ENCODE measurements at regions not wholly inside any gene's neighbourhood (a gene's known extent, or its start where the extent isn't known, plus 50 kb on each side); places are given as distances from the start of the nearest gene placed in this dataset.

- DNase-seq (ENCODE audit: low spot score) = no peak
- no peak overlapping the region for H3K27ac ChIP-seq
- POLR2A ChIA-PET (ENCODE audit: low non-redundant PET) = no interaction called here
- CTCF ChIA-PET = no interaction called here
- TF ChIP-seq, protein P1, sequence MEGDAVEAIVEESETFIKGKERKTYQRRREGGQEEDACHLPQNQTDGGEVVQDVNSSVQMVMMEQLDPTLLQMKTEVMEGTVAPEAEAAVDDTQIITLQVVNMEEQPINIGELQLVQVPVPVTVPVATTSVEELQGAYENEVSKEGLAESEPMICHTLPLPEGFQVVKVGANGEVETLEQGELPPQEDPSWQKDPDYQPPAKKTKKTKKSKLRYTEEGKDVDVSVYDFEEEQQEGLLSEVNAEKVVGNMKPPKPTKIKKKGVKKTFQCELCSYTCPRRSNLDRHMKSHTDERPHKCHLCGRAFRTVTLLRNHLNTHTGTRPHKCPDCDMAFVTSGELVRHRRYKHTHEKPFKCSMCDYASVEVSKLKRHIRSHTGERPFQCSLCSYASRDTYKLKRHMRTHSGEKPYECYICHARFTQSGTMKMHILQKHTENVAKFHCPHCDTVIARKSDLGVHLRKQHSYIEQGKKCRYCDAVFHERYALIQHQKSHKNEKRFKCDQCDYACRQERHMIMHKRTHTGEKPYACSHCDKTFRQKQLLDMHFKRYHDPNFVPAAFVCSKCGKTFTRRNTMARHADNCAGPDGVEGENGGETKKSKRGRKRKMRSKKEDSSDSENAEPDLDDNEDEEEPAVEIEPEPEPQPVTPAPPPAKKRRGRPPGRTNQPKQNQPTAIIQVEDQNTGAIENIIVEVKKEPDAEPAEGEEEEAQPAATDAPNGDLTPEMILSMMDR (conservative IDR thresholded peaks at IDR 0.05; ENCODE audit: low read depth) = no peak
These were observed 1124.0 kb upstream of the TMEM132C start for GRCh38 chr12:127143020-127143419.

DNA sequence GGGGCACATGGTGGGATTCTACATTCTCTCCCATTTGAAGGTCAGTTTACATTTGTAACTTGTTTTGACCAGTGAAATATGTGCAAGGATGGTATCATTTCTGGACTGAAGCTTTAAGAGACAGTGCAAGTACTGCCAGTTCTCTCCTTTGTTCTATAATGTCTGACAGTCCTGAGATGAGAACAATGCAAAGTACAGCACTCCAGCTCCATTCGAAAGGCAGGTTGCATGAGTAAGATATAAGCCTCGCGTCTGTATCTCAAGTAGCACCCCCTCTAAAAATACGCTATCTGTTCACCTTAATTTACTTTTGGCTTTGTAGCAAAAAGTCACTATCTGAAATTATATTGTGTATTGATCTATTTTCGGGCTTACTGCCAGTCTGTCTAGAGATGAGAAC lies 1122.2 kb upstream of the TMEM132C start:
- POLR2A ChIA-PET (ENCODE audit: low non-redundant PET) = no interaction called here

DNA sequence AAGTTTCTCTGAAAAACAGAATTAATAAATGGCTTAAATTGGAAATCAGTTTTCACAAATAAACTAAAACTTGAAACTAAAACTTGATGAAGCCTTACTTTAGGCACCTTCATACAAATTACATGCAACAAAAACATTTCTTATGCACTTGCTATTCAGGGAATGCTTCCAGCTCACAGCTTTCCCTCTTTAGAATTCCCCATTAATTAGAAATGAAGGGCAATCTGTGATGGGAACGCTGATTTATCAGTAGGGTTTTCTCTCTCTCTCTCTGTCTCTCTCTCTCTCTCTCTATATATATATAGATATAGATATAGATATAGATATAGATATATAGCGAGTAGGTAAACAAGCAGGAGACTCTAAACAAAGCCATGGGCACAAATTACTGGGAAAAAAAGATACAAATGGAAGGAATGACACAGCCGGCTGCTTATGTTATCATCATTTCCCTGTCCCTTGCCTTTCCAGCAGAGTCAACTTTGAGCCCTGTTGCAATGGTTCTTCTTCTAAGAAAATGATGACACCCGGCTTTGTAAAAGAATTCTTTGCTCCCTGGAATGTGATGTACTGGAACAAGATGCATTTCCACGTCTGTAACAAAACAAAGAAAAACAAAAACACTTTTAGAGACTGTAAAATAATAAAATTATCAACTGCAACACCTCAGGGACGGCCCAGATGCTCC lies 1121.6 kb upstream of the TMEM132C start:
- DNase-seq (ENCODE audit: low spot score) = no peak
- ChIA-PET POLR2A (ENCODE audit: low non-redundant PET) (no interaction called here), CTCF (no interaction called here)
- peak overlapping the region; percentile 59; the same call in 1 of the 2 replicates for H3K27ac ChIP-seq
- TF ChIP-seq, protein P1 (conservative IDR thresholded peaks at IDR 0.05; ENCODE audit: low read depth) = no peak

More for the DNA sequence above, 1122.2 kb upstream of the TMEM132C start:
- CTCF ChIA-PET = no interaction called here
- TF ChIP-seq, protein P1 (conservative IDR thresholded peaks at IDR 0.05; ENCODE audit: low read depth) = no peak
- DNase-seq (ENCODE audit: low spot score) = no peak
- no peak overlapping the region for H3K27ac ChIP-seq

GRCh38 chr12:127145929-127146789 lies 1120.8 kb upstream of the TMEM132C start:
- CTCF ChIA-PET = interaction anchor here (0.6 kb wide), 1 partner anchor 230 kb away, joined by 3 read pairs; no protein-coding TSS in a partner anchor
- peak overlapping the region; percentile 59 for H3K27ac ChIP-seq
- TF ChIP-seq, protein P1 (conservative IDR thresholded peaks at IDR 0.05; ENCODE audit: low read depth) = no peak
- peak; percentile 84 for DNase-seq (ENCODE audit: low spot score)
- POLR2A ChIA-PET (ENCODE audit: low non-redundant PET) = no interaction called here

- ChIA-PET POLR2A (ENCODE audit: low non-redundant PET) (no interaction called here), CTCF (interaction anchor here (0.6 kb wide), 2 partner anchors 130 to 229 kb away, joined by 3 to 4 read pairs; no protein-coding TSS in a partner anchor)
- no peak overlapping the region for H3K27ac ChIP-seq
- DNase-seq (ENCODE audit: low spot score) = no peak
- TF ChIP-seq, protein P1 (conservative IDR thresholded peaks at IDR 0.05; ENCODE audit: low read depth) = no peak
These were observed 1119.8 kb upstream of the TMEM132C start for GRCh38 chr12:127146991-127147718.

DNA sequence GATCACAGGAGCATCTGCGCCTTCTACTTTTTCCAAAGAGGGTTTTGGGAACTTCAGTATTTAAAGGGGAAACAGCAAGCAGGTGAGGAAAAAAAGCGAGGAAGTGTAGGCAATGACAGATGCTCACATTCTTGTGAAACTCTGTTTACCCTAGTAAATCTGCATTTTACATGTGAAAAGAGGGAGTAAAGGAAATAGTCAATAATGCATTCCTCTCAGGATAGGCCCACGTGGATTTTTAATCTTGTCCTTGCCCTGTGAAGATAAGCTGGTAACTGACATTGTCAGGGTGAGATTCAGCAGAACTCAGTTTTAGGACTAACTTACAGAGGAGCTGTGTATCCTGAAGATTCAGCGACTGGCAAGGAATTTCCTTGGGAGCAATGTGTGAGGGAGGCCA lies 1119.2 kb upstream of the TMEM132C start:
- POLR2A ChIA-PET (ENCODE audit: low non-redundant PET) = no interaction called here
- no peak for DNase-seq (ENCODE audit: low spot score)
- no peak overlapping the region for H3K27ac ChIP-seq
- CTCF ChIA-PET = no interaction called here
- TF ChIP-seq, protein P1 (conservative IDR thresholded peaks at IDR 0.05; ENCODE audit: low read depth) = no peak

Data from RWPE1 (cell line).